GM18867 (cell line): ENCODE measurements at regions not wholly inside any gene's neighbourhood (a gene's known extent, or its start where the extent isn't known, plus 50 kb on each side); places are given as distances from the start of the nearest gene placed in this dataset.
"Not testable (repeated sequence)": the region's sequence is repeated elsewhere in the genome, so short reads cannot be mapped to it uniquely, and the experiment has no call there.

Experiments used
- ATAC-seq: cut with Tn5 transposase; IDR thresholded peaks from one replicate; pipeline ENCODE4 v1.9.1; 2021; ENCODE audit warnings: mild to moderate bottlenecking, moderate library complexity; ENCODE audit not compliant: unreplicated experiment

GRCh38 chr2:56018267-56018666 lies 94.7 kb upstream of the EFEMP1 start:
- ATAC-seq, result no peak

- no peak for ATAC-seq
Measured at GRCh38 chr2:56021136-56021474, 97.5 kb upstream of the EFEMP1 start.

DNA sequence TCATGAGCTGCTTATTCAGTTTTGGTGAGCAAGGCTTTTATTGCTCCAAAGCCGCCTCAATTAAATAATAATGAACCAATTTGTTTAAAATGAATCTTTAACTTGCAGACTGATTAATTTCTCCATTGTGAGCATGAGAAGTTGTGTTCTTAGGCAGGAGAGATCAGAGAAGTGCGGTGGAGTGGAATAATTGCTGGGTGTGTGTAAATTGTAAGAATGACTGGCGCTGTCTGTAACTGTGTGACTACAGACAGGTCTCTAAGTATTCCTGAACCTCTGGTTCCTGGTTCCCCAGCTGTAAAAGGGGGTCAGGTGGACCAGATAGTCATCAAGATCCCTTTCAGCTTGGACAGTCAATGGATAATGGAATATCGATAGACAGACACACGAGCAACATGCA lies 98.0 kb upstream of the EFEMP1 start:
- no peak for ATAC-seq

- ATAC-seq, result no peak
Measured at GRCh38 chr2:56025469-56026193, 102.0 kb upstream of the EFEMP1 start.

- no peak for ATAC-seq
Measured at GRCh38 chr2:56026828-56027227, 103.2 kb upstream of the EFEMP1 start.

DNA sequence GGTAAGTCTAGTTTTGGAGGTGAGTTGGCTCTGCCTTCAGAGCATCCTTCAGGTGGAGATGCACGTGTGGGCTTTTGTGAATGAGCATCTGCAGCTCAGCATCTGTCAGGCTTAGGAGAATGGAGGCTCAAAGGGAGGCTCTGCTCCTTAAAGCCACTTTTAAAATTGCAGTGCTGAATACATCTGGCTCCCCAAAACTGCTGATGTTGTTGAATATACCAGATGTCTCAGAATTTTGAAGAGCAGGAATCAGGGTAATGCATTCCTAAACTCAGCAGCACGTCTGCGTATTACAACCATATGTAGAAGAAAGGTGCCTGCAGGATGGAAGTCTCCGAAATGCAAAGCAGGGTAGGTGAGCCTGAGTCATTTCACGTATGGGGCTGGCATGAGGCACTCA lies 106.5 kb upstream of the EFEMP1 start:
- ATAC-seq, result no peak

GRCh38 chr2:56030901-56031300 lies 107.3 kb upstream of the EFEMP1 start:
- no peak for ATAC-seq

DNA sequence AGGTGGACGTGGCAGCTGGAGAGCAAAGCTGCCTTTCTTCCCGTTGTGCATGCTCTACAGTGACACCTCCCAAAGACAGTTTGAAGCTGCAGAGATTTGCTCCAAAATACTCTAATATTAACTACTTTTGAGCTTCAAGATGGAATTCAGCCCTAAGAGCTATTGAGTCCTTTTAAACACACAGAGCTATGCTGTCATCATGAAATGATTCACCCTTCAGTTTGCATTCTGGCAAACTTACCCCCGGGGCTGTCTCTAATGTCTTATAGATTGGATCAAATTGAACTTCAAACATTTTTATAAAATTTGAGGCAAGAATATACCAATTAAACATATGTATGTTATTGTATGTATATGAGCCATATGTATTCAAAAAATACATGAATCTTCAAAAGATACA lies 110.7 kb upstream of the EFEMP1 start:
- ATAC-seq, result no peak

GRCh38 chr2:56040189-56040588 lies 116.6 kb upstream of the EFEMP1 start:
- no peak for ATAC-seq

- ATAC-seq, result no peak
Measured at GRCh38 chr2:56040834-56041233, 117.3 kb upstream of the EFEMP1 start.

DNA sequence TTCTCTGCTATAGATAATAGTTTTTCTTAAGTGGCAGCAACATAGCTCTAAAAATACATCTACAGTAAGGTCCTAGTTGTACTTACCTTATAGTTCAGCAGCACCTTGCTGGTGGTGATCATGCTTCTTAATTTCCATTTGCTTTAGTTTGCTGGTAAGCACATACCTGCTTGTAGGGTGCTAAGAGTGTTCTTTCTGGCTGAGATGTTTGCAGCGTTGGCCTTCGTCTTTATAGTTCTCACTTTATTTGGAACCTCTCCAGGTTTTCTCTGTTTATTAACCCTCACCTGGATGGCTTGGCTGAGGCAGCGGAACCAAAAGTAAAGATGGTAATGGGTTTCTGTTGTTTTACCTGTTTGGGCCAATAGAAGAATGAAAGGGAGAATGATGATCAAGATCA lies 123.6 kb upstream of the EFEMP1 start:
- no peak for ATAC-seq

- no peak for ATAC-seq
Measured at GRCh38 chr2:56049233-56049845, 125.8 kb upstream of the EFEMP1 start.

DNA sequence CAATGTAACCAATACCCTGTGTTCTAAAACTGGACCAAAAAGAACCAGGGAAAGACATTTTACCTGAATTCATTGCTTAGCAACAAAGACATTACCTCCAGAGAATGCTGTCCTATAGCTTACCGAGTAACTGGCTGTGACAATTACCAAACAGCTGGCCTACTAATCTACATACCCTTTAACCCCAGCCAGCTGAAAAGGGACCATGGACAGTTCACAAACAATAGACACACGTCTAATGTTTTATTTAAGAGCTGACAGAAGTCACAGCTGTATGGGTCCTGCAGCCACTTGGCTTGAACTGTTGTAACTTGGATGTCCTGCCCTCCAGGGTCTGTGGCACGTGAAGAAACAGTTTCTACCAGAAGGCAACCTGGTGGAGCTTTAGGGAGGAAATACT lies 130.1 kb upstream of the EFEMP1 start:
- ATAC-seq, result no peak

DNA sequence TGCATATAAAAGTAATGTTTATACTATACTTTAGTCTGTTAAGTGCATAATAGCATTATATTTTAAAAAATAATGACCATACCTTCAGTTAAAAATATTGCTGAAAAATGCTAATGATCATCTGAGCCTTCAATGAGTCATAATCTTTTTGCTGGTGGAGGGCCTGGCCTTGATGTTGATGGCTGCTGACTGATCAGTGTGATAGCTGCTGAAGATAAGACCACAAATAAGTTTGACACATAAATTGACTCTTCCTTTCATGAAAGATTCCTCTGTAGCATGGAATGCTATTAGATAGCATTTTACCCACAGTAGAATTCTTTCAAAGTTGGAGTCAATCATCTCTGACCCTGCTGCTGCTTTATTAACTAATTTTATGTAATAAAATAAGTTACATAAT lies 128.4 kb upstream of the CCDC85A start:
- no peak for ATAC-seq

- ATAC-seq, result not testable (repeated sequence)
Measured at GRCh38 chr2:56061327-56061726, 122.5 kb upstream of the CCDC85A start.

DNA sequence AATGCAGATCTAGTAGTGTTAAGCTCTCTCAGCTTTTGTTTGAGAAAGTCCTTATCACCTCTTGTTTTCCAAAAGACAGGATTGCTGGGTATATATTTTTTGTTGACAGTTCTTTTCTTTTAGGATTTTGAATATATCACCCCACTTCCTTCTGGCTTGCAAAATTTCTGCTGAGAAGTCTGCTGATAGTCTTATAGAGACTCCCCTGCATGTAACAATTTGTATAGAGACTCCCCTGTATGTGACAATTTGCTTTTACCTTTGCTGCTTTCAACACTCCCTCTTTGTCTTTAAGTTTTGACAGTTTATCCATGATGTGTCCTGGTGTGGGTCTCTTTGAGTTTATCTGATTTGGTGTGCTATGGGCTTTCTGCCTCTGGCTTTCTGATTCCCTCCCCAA lies 115.0 kb upstream of the CCDC85A start:
- ATAC-seq, result no peak

GRCh38 chr2:56077359-56077915 lies 106.4 kb upstream of the CCDC85A start:
- no peak for ATAC-seq

DNA sequence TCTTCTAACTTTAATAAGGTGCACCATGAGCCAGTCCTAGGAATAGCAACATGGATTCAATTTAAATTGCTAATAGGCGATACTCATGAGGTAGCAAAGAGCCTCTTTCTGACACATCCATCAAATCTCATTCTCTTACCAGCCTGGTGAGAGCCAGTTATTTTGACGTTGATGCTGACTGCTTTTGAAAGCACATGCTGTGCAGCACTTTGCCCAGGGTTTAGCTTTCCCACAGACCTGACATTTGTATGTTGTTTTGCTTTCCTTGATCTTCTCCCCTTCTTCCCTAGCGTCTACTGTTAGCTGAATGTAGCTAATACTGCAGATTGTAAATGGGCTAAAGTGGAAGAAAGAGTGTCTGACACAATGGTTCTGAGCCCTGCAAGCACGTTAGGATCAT lies 101.1 kb upstream of the CCDC85A start:
- no peak for ATAC-seq

- ATAC-seq, result no peak
Measured at GRCh38 chr2:56084111-56084901, 99.5 kb upstream of the CCDC85A start.

DNA sequence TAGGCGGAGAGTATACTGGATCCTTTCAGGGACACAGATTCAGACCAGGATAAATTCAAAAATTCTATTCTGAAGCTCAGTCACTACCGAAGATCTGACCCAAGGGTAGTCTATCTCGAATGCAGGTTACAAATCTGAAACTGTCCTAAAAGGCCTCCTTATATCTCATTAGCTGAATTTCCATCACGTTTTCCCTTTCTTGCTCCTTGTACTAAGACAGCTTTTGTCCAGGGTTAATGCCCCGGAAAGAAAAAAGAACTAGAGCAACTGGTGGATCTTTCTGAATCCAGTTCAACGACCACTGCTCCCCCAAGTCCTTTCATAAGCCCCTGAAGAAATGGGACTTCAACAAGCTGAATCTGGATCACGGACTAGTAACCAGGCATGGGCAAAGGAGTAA lies 97.5 kb upstream of the CCDC85A start:
- ATAC-seq, result no peak

- no peak for ATAC-seq
Measured at GRCh38 chr2:56088411-56088810, 95.4 kb upstream of the CCDC85A start.

DNA sequence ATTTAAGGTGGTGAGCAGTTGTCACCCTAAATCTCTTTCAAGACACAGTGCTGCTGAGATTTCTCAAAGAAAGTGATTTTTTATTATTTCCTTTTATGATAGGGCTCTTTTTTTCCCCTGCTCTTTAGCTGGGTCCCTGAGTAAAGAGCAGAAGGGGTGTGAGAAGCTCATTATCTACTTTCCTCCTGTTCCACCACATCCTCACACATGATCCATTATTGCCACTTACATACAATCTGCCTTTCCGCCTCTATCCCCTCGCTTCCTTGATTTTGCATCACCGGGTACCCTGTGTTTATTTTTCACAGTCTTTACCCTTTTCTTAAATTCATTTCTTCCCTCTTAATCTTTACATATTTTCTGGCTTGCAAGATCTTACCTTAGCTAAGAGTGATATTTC lies 93.9 kb upstream of the CCDC85A start:
- ATAC-seq, result no peak
